ENCODE measurements at regions not wholly inside any gene's neighbourhood (a gene's known extent, or its start where the extent isn't known, plus 50 kb on each side); places are given as distances from the start of the nearest gene placed in this dataset.

- H3K27ac ChIP-seq, result no peak overlapping the region
- TF ChIP-seq ZFX (IDR thresholded peaks at IDR 0.05; ENCODE audit: borderline replicate concordance) (no peak), CTCF (IDR thresholded peaks at IDR 0.05) (no peak)
Observed at GRCh38 chr9:17004500-17004899, 130.3 kb upstream of the CNTLN start.

GRCh38 chr9:17003576-17004240, 131.1 kb upstream of the CNTLN start:
- no peak overlapping the region for H3K27ac ChIP-seq
- TF ChIP-seq ZFX (IDR thresholded peaks at IDR 0.05; ENCODE audit: borderline replicate concordance) (no peak), CTCF (IDR thresholded peaks at IDR 0.05) (no peak)

- no peak overlapping the region for H3K27ac ChIP-seq
- TF ChIP-seq CTCF (IDR thresholded peaks at IDR 0.05), result no peak
- no peak for TF ChIP-seq ZFX (IDR thresholded peaks at IDR 0.05; ENCODE audit: borderline replicate concordance)
Observed at GRCh38 chr9:16996901-16997491, 126.5 kb upstream of the BNC2 start.

- TF ChIP-seq CTCF (IDR thresholded peaks at IDR 0.05) (no peak), ZFX (IDR thresholded peaks at IDR 0.05; ENCODE audit: borderline replicate concordance) (no peak)
- H3K27ac ChIP-seq, result no peak overlapping the region
Observed at GRCh38 chr9:16992138-16992537, 121.7 kb upstream of the BNC2 start.

- TF ChIP-seq ZFX (IDR thresholded peaks at IDR 0.05; ENCODE audit: borderline replicate concordance) (no peak), CTCF (IDR thresholded peaks at IDR 0.05) (no peak)
- no peak overlapping the region for H3K27ac ChIP-seq
Observed at GRCh38 chr9:16987026-16987425, 116.6 kb upstream of the BNC2 start.

GRCh38 chr9:16986556-16986955, 116.1 kb upstream of the BNC2 start:
- TF ChIP-seq CTCF (IDR thresholded peaks at IDR 0.05) (no peak), ZFX (IDR thresholded peaks at IDR 0.05; ENCODE audit: borderline replicate concordance) (no peak)

GRCh38 chr9:16985559-16986348, 115.3 kb upstream of the BNC2 start:
- TF ChIP-seq CTCF (IDR thresholded peaks at IDR 0.05) (no peak), ZFX (IDR thresholded peaks at IDR 0.05; ENCODE audit: borderline replicate concordance) (no peak)
- no peak overlapping the region for H3K27ac ChIP-seq

More at GRCh38 chr9:16986556-16986955, 116.1 kb upstream of the BNC2 start:
- no peak overlapping the region for H3K27ac ChIP-seq

Measured in 22Rv1 (cell line).